22Rv1 (cell line): ENCODE measurements at regions not wholly inside any gene's neighbourhood (a gene's known extent, or its start where the extent isn't known, plus 50 kb on each side); places are given as distances from the start of the nearest gene placed in this dataset.

Experiments
- H3K27ac ChIP-seq: fragments of 450-650 bp; 2 replicates; pipeline ENCODE4 v1.5.1; 2017
- ZFX ChIP-seq: fragments of 450-650 bp; IDR thresholded peaks from 2 replicates; pipeline ENCODE4 v1.6.1; 2017; ENCODE audit warnings: antibody characterized with exemption, borderline replicate concordance
- TF ChIP-seq, protein P1 (sequence below): fragments of 450-650 bp; IDR thresholded peaks from 2 replicates; pipeline ENCODE4 v1.5.1; 2017; ENCODE audit warnings: mild to moderate bottlenecking

DNA sequence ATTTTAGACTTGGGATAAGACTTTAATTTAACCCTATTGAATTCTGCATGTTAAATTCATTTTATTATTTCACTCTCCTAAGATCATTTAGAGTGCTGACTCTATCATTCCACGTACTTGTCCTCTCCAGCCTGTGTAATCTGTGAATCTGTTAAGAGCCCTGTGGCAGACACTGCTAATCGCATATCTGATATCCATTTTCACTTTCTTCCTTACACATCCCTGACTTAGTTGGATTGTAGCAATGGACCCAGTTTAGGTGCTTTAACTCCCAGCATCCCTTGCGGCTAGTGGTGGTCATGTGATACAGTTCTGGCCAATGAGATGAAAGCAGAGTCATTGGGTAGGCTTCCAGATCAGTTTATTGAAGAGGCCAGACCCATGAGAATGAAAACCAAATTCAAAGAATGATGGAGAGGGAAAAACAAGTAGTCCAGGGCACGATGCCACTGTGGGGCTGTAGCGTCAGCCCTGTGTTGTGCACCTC, 57.2 kb upstream of the SOX4 start:
- no peak for TF ChIP-seq ZFX
- TF ChIP-seq, protein P1, sequence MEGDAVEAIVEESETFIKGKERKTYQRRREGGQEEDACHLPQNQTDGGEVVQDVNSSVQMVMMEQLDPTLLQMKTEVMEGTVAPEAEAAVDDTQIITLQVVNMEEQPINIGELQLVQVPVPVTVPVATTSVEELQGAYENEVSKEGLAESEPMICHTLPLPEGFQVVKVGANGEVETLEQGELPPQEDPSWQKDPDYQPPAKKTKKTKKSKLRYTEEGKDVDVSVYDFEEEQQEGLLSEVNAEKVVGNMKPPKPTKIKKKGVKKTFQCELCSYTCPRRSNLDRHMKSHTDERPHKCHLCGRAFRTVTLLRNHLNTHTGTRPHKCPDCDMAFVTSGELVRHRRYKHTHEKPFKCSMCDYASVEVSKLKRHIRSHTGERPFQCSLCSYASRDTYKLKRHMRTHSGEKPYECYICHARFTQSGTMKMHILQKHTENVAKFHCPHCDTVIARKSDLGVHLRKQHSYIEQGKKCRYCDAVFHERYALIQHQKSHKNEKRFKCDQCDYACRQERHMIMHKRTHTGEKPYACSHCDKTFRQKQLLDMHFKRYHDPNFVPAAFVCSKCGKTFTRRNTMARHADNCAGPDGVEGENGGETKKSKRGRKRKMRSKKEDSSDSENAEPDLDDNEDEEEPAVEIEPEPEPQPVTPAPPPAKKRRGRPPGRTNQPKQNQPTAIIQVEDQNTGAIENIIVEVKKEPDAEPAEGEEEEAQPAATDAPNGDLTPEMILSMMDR = no peak
- no peak overlapping the region for H3K27ac ChIP-seq

DNA sequence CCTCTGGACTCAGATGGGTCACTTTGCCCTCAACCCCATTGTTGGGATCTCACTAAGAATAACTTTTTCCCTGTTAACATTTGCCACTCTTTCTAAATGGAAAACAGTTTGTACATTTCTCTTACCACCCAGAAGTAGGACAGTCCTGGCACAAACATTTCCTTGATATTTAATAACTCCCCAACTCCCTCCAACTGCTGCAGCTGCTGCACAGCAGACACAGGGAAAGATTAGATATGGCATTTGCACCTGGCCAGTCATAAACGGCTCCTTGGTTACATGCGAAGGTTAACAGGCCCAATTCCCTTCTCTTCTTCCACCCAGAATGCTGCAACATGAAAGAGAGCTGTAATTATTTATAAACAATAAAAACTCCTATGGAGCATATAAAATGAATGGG, 55.9 kb upstream of the SOX4 start:
- no peak for TF ChIP-seq ZFX
- TF ChIP-seq, protein P1 = no peak
- H3K27ac ChIP-seq = no peak overlapping the region

DNA sequence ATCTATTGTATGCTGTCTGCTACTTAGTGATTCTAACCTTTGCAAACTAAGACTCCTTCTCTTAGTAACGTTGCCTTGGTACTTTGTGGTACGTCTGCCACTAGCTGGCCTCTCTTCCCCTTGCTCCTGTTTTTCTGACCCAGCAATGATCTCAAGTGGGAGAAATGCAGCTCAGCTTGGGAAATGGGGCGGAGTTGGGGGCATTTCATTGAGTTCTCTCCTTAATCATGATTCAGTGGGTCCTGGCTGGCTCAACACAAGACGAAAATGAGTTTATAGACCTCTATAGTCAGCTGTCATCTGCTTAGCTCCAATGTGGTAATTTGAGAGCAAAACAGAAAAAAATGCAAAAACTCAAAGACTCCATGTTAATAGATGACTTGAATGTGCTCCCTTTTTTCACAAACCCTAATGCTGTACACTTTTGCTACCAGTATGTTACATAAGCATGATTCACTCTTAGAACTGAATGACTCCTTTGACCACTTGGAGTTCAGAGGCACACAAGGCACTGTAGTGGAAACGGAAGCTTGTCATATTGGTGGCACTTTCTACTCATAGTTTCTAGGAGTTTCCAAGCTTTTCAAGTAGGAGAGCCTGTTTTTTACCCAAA, 55.3 kb upstream of the SOX4 start:
- no peak overlapping the region for H3K27ac ChIP-seq
- TF ChIP-seq, protein P1 = no peak
- no peak for TF ChIP-seq ZFX

DNA sequence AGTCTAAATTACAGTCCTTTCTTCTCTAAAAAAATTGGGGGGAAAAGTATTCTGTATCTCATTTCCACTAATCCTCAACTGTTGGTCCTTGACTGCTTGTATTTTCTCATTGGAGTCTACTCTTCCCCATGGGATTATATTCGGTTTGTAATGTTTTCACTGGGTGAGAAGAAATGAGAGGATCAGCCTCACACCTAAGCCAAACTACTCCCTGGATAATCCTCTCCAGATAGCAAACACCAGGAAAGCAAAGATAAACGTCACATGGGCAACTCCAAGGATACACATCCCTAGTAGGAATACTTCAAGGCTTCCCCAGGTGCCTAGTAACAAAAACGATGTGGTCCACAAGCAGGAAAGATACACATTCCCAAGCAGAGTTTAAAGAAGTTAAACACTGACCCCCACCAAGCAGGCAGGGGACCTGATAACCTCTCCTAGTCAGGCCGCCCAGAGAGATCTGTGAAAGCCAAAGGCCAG, 53.9 kb upstream of the SOX4 start:
- no peak overlapping the region for H3K27ac ChIP-seq
- TF ChIP-seq, protein P1 = no peak
- no peak for TF ChIP-seq ZFX
